HG03432 (cell line): ENCODE measurements at regions not wholly inside any gene's neighbourhood (a gene's known extent, or its start where the extent isn't known, plus 50 kb on each side); places are given as distances from the start of the nearest gene placed in this dataset.

Experiments
- ATAC-seq: cut with Tn5 transposase; IDR thresholded peaks from one replicate; pipeline ENCODE4 v1.9.1; 2021; ENCODE audit warnings: mild to moderate bottlenecking, moderate library complexity; ENCODE audit not compliant: unreplicated experiment

DNA sequence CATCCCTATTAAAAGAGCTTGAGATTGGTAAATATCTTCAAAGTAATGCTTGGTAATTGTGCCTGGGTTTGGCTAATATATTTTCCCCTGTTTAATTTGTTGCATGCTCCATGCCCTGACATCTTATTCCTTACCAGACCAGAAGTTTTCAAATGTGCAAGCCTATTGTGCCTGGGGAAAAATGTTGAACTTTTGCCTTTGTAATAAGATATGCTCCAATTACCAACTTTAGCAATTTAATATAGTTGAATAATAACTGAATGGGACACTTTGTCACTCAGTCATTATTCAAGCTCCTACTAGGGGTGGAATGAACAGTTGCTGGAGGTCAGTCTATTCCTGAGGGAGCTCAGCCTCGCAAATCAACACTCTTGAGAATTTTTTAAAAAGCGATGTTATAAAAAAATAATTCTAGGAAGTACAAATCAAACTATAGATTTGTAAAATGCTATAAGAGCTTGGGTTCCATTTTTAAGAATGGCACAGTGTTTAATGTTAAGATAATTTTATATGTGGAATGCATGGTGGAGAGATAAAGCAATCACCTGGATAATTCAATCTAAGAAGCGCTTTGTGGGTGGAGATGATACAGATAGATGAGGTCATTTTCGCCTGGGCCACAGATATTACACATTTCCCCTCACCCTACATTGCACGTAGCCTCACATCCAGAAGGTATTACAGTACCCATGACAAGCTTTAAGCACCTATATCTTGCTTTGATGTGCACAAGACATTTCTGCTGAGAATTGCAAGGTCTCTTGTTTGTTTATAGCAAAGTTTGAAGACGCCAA is 231.8 kb downstream of the PIK3R1 start:
- no peak for ATAC-seq

DNA sequence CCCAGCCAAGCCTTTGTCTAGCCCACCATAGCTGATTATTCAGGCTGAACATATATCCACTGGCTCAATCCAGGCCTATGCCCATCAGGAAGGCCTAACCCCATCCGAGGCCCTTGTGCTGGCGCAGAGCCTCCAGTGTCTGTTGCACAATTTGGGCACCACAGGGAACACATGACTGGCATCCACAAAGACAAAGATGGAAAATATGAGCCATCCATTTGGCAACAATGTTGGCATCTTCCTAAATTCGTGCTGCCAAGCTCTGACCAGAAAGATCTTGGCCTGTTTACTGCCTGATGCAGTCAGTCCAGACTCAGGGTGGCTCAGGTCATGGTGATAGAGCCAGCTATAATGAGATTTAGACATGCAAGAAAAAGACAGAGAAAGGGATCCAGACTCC is 233.8 kb downstream of the PIK3R1 start:
- ATAC-seq: no peak

- no peak for ATAC-seq
Measured at GRCh38 chr5:68450245-68450852, 234.8 kb downstream of the PIK3R1 start.

DNA sequence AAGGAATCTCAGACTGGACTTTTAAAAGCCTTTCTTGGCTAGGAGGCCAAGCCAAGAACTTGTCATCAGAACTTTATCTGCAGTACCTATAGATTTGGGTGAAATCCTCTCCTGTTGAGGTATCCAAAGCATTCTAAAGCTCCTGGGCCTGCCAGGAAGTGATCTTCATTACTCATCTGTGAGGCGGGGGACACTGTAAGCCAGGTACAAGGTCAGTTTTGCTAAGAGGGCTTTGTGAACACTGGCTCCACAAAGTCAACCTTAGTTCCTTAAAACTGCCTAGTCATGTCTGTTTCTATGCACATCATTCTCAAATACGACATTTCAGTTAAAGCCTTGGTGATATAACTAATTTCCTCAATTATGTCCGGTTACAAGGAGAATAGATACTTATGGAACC is 236.7 kb downstream of the PIK3R1 start:
- ATAC-seq: no peak

DNA sequence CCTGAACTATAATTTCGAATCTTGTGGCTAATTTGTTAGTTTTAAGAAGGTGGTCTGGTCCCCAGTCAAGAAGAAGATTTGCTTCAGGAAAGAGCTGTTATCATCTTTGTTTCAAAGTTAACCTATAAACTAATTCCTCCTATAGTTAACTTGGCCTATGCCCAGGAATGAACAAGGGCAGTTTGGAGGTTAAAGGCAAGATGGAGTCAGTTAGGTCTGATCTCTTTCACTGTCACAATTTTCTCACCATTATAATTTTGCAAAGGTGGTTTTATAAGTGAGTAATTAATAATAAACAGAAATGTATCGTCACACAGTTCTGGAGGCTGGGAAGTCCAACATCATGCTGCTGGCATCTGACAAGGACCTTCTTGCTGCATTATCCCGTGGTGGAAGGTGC is 238.6 kb downstream of the PIK3R1 start:
- no peak for ATAC-seq

- ATAC-seq: no peak
Measured at GRCh38 chr5:68454766-68455165, 239.2 kb downstream of the PIK3R1 start.

DNA sequence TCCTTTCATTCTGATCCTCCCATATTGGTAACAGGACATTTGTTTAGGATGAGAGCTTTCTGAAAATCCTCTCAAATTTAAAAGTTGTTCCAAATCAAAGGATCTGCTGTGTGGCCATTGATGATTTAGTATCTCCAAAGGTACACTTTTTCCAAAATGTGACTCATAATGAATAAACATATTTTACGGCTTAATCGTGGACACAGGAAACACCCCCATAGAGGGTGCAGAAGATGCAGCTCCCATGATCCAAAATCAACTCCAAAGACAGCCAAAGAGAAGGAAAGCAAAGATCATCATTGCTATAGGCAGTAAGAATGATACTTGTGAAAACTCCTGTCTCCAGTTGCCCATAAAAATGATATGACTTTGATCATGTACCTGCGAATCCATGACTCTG is 239.7 kb downstream of the PIK3R1 start:
- no peak for ATAC-seq

DNA sequence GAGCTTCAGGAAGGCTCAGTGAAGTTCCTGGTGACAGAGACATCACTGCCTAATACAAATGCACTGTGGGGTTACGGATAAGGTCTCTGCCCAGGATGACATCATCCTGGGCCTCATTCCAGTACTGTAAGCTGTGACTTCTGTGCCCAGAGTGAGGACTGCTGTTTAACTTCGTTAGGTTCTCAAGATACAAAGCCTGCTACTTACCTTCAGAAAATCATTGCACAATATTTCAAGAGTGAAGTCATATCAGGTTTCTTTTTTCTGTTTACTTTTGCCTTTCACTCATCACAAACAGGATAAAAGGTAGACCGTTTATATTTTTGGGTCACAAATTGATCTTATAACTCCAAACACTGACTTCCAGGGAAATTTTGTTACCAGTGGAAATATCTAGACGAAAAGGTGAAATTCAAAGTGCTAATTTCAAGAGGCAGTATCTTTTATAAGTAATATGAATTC is 241.2 kb downstream of the PIK3R1 start:
- peak; percentile 71 for ATAC-seq

DNA sequence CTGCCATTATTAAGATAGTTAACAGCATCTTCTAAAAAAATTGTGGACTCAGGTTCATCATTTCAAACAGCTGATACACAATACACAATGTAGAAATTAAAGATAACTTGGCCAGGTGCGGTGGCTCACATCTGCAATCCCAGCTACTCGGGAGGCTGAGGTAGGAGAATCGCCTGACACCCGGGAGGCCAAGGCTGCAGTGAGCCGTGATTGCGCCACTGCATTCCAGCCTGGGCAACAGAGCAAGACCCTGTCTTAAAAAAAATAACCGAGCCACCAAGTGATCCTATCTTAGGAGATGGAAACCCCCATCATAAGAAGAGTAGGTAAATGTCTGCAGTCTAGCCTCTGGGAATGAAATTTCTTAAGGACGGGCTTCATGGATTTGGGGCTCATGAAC is 241.7 kb downstream of the PIK3R1 start:
- no peak for ATAC-seq

- ATAC-seq: no peak
Measured at GRCh38 chr5:68458416-68459021, 243.0 kb downstream of the PIK3R1 start.

GRCh38 chr5:68459093-68459809 is 243.7 kb downstream of the PIK3R1 start:
- ATAC-seq: no peak

DNA sequence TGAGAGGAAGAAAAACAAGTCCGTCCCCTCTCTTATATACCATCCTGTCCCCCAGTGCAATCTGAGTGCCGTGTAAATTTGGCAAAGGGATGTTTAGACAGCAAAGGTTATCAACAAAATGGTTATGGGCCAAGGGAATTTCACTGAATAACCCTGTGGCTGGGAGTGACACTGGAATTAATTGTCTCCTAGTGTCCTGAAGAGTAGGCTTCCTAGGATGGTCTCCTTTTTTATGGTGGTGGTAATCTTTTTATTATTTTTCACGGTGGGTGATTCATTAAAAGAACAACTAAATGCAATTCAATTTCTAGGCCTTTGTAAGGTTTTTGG is 244.2 kb downstream of the PIK3R1 start:
- ATAC-seq: no peak

GRCh38 chr5:68460147-68460798 is 244.7 kb downstream of the PIK3R1 start:
- ATAC-seq: no peak

- no peak for ATAC-seq
Measured at GRCh38 chr5:68463606-68464005, 248.1 kb downstream of the PIK3R1 start.

DNA sequence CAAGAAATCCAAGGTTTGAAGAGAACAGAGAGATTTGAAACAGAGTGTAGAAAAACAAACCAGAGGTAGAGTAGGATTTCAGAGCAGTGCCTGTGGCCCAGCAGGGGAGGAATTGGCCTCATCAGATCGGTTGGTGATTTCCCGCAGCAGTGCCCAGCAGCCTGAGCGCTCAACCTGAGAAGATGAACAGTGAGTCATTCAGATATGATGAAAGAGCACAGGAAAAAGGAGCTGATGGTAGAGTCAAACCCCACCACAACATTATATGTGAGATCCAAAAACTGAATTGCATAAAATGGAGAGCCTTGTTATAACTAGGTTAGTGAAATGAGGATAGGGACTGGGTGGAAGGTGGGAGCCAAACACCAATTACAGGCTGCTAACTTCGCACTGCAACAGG is 248.9 kb downstream of the PIK3R1 start:
- ATAC-seq: peak; percentile 81

- ATAC-seq: no peak
Measured at GRCh38 chr5:68465133-68465532, 249.6 kb downstream of the PIK3R1 start.

DNA sequence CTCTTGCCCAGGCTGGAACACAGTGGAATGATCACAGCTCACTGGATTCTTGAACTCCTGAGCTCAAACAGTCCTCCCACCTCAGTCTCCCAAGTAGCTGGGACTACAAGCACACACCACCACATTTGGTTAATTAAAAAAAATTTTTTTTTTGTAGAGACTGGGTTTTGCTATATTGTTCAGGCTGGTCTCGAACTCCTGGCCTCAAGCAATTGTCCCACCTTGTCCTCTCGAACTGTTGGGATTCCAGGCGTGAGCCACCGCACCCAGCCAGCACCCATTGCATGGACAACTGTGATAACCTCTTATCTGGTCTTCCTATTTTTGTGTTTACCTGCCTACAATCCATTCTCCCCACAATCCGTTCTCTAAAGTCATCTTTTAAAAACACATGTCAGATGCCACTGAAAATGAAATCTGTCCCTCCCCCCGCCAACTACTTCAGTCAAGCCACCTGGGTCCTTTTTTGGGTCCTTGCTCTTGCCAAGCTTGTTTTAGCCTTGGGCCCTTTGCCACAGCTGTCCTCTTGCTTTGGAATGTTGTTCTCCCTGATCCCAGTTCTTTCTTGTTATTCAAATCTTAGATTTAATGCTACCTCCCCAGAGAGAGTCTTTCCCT is 250.5 kb downstream of the PIK3R1 start:
- no peak for ATAC-seq

DNA sequence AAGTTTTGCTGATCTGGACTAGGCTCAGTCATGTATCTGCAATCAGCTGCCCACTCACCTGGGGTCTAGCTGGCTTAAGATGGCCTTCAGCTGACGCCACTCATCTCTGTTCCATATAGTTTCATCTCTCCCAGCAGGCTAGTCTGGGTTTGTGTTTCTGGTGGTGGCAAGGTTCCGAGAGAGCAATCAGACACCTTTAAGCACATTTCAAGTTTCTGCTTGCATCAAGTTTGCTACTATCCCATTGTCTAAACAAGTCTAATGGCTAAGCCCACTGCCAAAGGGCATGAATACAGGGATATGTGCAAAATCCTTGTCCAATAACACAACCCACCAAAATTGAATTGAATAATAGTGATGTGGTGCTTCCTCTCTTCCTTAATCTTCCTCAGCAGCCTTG is 251.7 kb downstream of the PIK3R1 start:
- no peak for ATAC-seq

- no peak for ATAC-seq
Measured at GRCh38 chr5:68467794-68468193, 252.2 kb downstream of the PIK3R1 start.

DNA sequence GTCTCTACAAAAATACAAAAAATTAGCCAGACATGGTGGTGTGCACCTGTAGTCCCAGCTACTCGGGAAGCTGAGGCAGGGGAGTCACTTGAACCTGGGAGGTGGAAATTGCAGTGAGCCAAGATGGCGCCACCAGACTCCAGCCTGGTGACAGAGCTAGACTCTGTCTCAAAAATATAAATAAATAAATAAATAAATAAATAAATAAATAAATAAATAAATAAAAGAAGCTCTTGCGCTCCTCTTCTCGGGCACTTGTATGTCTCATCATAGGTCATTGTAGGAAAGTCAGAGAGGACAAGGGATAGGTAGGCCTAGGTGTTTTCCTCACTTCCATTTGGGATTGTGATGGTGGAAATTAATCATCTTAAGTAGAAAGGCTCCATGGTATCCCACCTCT is 252.8 kb downstream of the PIK3R1 start:
- no peak for ATAC-seq
